Transverse colon (tissue), 4 donors: ENCODE measurements at regions not wholly inside any gene's neighbourhood (a gene's known extent, or its start where the extent isn't known, plus 50 kb on each side); places are given as distances from the start of the nearest gene placed in this dataset.

ENCODE experiments used
- CTCF ChIP-seq, 5 experiments: fragments of 200-600 bp in 3 of 5; fragments of 450-650 bp in 2 of 5; sonication (generic) in 3 of 5; IDR thresholded peaks; 1 replicate in 2 of 5; 2 replicates in 3 of 5; pipeline ENCODE4 v1.5.1; 2016 to 2017; ENCODE audit warnings: antibody characterized with exemption in 5 of 5, inconsistent platforms in 3 of 5, mild to moderate bottlenecking in 2 of 5, moderate library complexity in 1 of 5
- EP300 ChIP-seq: sonication (generic); formaldehyde crosslinking; IDR thresholded peaks from one replicate; pipeline ENCODE4 v1.6.1; 2017; ENCODE audit warnings: antibody characterized with exemption, low read depth
- POLR2AphosphoS5 ChIP-seq, 3 donors: sonication (generic); formaldehyde crosslinking; IDR thresholded peaks; one replicate each; pipeline ENCODE4 v1.6.1; 2016; ENCODE audit warnings: antibody characterized with exemption in 3 of 3

DNA sequence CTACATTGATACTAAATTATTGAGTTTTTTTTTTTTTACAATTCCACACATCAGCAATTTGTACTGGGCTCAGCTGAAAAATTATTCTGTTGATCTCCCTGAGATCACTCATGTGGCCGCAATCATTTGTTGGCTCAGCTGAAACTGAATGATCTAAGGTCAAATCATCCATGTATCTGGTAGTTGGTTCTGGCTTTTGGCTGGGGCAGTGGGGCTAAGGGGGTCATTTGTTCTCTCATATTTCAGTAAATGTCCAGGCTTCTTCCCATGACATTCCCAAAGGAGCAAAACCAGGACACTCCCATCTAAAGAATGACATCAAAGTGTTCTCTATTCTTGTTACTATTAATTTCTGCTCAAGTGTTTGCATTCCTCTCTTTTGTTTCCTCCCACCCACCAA is 806.7 kb upstream of the ADGRL2 start:
- TF ChIP-seq EP300 (no peak), CTCF (IDR thresholded peaks at IDR 0.05) (no peak), POLR2AphosphoS5 (IDR thresholded peaks at IDR 0.05) (no peak)
